ENCODE measurements at regions not wholly inside any gene's neighbourhood (a gene's known extent, or its start where the extent isn't known, plus 50 kb on each side); places are given as distances from the start of the nearest gene placed in this dataset.
"Not testable (repeated sequence)": the region's sequence is repeated elsewhere in the genome, so short reads cannot be mapped to it uniquely, and the experiment has no call there.

DNA sequence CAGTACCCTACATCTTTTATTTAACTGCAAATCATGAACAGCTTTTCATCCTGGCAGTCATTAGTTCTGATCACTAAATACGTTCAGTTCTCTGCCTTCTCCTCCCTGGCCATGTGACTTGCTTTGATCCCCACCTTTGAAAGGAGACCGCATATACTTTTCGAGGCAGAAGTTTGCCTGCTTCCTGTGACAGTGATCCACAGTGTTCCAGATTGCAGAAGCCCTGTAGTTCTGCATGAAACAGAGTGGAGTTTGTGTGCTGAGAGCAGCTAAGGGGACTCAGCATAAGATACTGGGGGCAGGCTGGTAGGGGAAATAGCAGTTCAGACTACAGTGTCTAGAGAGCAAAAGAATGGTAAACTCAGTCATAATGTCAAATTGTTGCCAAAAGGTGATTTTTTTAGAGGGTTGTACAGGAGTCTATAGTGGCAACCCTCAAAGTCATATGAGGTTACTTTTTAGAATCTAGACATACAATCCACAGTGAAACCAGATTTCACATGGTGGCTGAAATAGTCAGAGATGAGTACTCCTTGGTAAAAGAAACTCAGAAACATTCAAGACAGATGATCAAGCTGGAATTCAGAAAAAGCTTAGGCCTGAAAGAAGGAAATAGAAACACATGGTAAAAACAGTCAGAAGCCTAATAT is 1800.4 kb upstream of the CELF4 start:
- no peak for DNase-seq

DNA sequence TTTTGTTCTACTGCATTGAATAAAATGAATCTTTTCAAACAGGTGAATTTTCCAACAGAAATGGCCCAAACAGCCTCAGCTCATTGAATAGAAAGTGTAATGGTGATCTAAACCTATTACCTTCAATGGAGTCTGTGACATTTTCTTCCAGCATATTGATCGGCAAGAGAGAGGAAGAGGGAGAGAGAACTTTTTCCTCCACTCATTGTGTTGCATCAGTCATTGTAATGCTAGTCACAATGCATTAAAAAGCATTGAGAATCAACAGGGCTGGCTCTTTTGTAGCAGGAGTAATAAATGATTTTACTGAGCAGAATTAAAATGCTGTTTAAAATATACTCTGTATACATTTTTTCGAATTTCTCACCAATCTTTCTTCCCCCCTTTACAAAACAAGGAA is 1794.5 kb upstream of the CELF4 start:
- DNase-seq, result no peak

DNA sequence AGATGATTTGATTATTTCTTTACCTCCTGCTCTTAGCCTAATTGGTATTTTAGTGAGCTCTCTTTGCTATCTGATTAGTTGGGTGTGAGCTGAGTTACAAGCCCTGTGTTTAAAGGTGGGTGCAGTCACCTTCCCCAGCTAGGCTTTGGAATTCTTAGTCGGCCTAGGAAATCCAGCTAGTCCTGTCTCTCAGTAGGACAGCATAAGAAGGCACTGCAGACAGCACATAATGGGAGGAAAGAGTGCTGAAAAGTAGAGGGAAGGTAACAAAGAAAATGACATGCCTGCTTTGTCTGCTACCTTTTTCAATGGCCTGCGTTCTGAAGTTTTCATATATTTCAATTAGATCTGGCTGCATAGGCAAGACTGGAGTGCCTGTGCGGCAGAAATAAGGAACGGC is 1794.0 kb upstream of the CELF4 start:
- no peak for DNase-seq

DNA sequence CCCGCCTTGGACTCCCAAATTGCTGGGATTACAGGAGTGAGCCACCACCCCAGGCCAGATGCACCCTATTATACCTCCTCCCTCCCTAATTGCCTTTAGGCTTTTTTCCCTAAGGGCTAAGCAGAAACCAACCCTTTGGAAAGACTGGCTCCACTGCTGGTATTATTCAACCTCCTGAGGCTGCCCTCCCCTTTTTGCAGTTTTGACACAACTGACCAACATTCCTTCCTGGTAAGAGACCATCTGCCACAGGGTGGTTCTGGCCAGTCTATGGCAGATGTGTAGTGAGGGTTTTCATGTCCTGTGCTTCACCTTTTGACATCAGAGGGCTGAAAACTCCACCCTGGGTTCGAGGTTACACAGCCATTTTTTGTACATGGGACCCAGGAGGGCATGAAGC is 1785.3 kb upstream of the CELF4 start:
- no peak for DNase-seq

DNA sequence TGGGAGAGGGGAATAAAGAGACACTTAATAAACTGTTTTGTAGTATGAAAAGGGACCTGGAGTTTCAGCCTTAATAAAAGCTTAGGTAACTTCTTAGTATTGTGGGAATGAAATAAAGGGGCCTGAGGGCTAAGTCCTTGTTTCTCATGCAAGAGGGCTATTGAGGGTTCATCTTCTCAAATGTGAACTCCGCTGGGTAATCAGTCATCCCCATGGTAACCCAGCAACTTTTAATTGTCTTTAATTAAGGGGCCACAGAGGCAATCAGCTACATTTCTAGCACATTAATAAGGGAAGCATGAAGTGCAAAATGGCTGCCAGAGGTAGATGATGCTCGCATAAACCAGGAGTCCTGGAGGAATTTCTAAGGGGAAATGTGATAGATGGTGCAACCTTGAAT is 1784.2 kb upstream of the CELF4 start:
- no peak for DNase-seq

DNA sequence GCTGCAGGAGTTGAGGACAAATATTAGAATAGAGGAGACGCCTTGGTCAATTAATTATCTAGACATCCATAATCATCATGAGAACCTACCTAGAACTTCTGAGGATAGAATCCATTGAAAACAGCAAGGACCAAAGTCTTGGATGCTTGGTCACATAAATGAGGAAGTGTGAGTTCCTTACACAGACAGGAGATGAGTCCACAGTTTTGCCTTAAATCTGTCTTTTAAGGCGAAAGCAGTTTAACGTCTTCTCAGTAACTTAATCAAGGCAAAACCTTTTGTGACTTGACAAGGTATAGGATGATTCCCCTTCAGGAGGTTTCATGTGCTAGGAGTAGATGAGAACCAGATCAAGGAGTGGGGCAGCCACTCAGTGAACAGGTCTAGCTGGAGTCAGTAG is 1783.2 kb upstream of the CELF4 start:
- no peak for DNase-seq

DNA sequence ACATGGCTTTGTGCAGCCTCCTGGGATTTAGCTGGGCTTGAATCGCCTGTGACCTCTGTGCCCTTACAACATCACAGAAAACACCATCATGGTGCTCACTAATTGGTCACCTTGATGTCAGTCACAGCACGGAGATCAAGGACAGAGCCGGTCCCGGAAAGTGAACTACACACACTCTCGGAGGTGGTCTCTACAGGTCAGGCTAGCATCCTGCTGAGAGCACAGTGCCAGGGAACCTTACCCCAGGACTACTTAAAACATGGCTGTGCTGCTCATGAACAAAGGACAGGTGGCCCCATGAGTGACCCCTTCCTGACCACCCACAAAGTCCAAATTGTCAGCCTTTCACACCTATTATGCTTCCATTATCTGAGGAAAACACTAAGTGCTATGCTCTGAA is 1782.1 kb upstream of the CELF4 start:
- DNase-seq, result no peak

DNA sequence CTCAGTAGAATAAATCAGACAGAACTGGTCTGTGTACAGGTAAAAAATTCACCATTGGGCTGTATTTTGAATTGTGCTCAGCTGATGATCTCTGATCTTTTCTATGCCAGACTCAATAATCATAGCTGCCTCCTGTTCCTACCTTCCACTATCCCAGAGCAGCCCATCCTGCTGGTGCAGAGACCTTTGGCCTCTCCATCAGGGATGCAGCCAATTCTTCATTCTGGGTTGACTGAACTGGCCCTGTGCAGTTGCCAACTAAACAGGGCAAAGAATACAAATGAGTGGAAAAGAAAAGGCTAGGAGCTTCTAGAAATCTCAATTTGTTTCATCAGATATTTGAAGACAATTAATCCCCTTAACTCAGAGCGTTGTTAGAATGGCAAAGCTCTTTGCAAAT is 1781.3 kb upstream of the CELF4 start:
- DNase-seq, result no peak

DNA sequence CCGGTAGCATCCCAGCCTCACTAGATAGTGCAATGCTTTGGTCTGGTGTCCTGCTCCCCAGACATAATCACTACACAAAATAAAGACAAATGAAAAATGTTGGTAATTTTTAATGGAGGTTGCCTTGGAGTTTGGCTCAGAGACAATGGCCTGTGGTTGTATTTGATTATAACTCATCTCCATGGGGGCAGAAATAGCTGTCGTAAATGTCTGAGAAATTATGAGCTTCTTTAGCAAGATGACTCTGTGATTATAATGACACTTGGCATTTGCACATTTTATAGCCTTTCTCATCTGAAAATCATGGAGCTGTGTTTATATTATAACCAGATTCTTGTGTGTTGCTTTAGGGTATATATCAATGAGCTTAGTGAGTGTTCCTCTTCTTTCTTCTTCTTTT is 1779.7 kb upstream of the CELF4 start:
- no peak for DNase-seq

DNA sequence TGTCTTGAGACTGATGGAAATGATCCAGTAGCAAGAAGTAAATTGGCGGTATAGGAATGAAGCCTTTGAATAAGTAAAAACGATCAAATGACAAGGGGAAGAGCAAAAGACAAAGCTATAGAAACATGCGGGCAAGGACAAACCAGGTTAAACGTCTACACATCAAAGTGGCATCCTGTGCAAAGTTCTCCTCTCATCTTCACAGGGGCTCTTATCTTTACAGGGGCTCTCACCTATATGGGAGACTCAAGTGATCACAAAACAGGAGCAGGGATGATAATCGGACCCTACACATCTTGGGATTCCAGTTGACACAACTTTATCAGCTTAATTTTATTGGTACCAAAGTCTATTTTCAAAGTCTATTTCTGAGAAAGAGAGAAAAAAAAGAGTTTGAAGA is 1778.9 kb upstream of the CELF4 start:
- DNase-seq, result no peak

DNA sequence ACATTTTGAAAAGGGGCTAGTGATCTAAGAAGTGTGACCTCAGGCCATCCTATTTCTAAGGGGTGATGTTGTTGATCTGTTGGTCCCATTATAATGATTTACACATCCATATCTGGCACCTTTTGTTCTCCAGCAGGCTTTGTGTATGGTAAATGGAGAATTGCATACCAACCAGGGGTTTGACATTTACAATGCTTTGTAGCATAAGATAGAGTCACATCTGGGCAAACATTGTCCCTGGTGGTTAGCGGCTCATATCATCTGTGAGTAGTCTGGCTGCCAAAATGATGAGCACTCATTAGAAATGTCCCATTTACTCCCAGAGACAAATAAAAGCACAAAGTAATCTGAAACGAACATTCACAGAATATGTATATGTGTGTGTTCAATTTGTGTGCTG is 1775.5 kb upstream of the CELF4 start:
- no peak for DNase-seq

DNA sequence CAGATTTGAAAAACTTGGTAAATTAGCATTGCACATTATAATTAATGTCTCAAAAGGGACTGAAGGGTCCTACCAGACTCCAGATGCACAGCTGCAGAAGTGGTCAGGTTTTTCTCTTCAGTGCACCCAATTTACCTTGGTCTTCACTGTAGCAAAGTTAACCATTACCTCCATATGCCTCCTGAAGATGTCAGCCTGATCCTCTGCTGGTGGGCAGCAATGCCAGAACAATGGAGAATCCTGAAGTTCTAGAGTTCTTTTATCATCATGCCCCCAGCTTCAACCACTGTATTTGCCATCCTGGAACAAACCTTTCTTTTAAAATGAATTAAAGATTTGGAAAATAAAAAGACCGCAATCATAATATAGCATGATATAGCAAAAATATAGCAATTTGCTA is 1774.8 kb upstream of the CELF4 start:
- DNase-seq, result no peak

DNA sequence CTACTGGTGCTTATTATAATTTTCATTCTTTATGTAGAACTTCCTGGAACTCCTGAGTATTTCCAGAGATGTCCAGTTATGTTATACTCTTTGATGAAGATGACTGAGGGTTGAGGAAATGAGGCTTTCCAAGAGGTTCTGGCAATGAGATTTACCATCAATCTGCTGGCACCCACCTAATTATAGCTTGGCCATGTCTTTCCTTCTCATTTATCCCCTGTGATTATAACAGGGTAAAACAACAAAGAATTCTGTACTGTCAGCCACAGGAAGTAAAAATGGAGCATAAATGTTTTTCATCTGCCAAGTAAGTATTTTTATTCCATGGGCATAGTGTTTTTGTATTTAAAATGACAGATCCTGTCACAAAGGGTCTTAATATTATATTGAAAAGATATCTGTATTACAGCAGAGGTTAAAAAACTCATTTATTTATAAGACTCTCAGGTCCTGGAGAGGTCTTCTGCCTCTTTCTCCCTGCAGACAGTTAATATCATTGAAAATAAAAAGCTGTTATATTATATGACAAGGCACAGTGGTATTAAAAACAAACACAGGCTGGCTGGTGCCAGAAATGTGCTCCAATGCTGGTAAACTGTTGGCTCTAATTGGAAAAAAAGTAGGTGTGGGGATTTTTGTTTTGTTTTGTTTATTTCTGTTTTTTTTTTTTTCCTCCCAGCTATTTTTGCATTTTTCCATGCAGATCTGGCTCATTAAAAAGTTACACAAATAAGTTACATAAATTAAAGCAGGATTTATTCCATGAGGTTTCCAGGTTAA is 1764.1 kb upstream of the CELF4 start:
- DNase-seq, result no peak

DNA sequence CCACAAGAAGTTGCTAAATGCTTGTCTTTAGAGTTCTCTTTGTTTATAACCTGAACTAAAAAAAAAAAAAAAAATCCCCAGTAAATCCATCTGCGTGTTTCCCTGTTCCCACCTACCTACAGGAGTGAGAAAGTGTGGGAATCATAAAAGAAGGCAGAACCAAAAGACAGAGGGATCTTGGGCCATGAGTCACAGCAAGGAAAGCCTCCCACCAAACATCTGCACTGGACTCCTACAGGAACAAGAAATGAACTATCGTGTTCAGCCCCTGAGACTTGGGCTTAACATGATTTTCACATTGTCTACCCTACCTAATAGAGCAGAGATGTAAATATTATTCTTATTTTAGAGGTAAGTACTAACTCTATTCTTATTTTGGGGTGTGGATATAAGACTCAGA is 1761.2 kb upstream of the CELF4 start:
- DNase-seq, result no peak

DNA sequence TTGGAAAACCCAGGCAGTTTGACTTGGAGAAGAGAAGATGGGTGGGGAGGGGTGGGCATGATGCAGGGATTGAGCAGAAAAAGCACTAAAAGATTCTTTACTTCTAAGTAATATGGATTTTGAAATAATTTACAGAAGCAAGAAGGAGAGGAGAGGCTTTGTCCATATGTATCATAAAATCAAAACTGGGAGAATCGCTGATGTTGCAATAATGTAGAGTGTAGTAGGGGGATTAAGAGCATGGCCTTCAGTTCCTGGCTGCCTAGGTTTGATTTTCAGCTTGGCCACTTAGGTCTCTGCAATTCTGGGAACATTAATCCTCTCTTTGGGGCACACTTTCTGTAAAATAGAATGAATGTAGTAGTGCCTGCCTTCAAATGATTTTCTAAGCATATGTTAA is 1760.4 kb upstream of the CELF4 start:
- no peak for DNase-seq

DNA sequence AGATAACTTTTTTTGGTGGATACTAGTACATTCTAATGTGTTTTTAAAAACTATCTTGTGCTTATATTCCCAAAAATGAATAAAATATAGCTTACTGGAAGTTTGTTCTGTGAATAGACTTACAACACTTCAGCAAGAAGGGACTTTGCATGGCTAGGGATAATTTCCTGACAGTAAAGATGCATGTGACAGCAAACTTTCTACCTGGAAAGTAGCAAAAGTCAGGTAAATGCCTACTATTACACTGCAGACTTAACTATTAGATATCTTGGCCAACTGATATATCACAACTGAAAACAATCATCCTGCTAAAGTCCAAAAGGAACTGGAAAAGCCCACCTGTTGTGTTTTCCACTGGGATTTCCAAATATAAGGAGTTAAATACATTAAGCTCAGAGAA is 1753.5 kb upstream of the CELF4 start:
- no peak for DNase-seq

DNA sequence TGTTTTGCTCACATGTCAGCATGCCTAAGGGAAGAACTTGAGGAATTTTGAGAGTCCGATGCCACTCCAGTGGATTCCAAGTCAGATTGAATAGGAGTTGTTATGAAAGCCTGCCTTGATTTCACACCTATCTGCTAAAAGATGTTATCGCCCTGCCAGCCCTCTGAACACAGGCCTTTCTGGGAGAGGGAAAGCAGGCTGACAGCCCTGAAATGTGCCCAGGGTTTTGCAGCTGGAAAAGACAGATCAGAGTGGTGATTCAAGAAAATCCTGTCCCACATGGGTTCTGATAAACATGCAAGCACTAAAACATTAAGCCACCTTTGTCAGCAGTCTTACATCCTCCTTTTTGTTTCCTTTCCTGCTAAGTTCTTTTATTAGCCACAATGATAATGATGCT is 1752.9 kb upstream of the CELF4 start:
- no peak for DNase-seq

DNA sequence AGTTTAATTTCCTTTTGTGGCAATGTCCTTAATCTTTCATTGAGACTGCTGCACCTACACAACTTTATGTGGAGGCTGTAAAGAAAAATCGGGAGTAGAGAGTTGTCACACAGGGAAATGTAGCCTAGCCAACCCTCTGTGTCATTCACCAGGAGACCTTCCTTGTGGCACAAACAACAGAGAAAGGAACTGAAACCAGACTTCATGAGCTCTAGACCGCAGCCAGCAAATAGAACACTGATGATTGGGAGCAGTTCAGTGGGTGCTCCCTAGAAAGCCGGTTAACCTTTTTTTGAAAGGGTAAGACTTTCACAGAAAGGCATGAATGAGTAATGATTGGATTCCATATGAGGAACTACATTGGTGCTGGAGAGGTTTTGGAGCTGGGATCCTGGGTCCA is 1752.4 kb upstream of the CELF4 start:
- no peak for DNase-seq

DNA sequence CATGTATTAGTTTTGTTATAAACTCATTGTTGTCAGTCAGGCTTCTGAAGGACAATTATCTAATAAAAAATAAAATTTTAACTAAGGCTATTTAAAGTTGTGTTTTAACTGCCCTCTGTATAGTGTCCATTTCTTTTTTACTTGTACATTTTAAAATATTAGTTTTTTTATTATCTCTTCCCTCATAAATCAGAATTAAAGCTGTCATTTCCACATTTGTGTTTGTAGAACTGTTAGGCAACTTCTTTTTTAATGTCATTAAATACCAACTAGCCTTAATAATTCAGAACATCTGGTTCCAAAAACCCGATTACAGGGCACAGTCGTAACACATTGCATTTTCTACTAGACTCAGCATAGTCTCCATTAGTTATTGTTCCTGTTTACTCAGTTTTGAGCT is 1749.0 kb upstream of the CELF4 start:
- DNase-seq, result no peak

DNA sequence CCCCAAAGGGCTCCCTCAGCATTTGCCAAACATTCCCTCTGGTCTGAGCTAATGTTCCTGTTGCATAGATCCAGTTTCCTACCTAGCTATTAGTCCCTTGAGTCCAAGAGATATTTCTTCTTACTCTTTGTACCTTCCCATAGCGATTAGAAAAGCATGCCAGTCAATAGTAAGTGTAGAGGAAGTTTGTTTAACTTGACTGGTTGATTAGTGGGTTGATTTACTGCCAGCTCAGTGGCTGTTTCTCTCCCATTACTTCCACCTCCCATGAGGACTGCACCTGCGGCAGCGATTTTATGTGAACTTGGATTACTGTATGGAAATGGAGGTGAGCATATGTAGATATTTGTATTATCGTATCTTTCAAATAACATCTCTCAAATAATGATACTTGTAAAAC is 1748.4 kb upstream of the CELF4 start:
- DNase-seq, result peak; percentile 98

DNA sequence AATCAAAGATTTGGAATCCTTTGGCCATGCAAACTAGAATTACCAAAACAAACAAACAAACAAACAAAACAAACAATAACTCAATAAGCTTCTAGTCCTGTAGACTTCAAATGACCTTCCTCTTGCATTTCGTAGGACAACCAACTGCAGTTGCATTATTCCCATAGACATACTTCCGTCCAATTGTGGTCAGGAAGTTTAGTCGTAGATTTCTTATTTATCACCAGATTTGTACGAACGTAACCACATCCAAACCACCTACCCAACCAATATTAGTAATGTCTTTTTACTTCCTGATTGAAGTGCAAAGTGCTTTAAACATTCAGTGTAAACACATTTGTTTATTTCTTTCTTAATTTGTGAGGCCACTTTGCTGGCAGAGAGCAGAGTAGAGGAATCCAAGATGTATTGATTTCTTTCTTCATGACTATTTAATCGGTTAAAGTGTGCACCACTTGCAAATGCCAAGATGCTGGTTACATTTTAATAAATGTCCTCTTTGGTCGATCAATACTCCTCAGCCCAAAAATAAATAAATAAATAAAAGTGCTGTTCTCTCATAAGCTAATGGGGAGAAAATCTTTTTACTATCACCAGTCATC is 1745.6 kb upstream of the CELF4 start:
- no peak for DNase-seq

DNA sequence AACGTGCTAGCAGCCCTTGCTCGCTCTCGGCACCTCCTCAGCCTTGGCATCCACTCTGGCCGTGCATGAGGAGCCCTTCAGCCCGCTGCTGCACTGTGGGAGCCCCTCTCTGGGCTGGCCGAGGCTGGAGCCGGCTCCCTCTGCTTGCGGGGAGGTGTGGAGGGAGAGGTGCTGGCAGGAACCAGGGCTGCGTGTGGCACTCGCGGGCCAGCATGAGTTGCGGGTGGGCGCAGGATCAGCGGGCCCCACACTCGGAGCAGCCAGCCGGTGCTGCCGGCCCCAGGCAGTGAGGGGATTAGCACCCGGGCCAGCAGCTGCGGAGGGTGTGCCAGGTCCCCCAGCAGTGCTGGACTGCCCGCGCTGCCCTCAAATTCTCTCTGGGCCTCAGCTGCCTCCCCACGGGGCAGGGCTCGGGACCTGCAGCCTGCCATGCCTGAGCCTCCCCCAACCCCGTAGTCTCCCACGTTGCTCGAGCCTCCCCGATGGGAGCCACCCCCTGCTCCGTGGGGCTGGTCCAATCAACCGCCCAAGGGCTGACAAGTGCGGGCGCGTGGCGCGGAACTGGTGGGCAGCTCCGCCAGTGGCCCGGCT is 1743.4 kb upstream of the CELF4 start:
- DNase-seq, result not testable (repeated sequence)

DNA sequence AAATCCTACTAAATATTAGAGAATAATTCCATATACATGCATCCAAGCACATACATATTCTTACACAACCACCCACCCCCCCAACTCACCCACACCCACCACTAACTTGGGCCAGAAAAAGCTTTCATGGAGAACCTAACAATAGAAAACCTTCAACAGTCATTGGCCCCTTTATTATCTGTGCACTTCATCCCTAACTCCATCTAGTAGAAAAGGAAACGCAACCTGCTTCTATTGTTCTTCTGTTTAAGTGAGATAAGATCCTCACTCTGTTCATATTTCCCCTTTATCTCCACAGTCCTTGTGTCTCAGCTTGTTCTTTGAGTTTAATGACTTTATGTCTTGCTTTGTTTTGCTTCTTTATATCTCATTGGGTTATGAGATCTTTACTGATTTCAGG is 1740.2 kb upstream of the CELF4 start:
- DNase-seq, result no peak

DNA sequence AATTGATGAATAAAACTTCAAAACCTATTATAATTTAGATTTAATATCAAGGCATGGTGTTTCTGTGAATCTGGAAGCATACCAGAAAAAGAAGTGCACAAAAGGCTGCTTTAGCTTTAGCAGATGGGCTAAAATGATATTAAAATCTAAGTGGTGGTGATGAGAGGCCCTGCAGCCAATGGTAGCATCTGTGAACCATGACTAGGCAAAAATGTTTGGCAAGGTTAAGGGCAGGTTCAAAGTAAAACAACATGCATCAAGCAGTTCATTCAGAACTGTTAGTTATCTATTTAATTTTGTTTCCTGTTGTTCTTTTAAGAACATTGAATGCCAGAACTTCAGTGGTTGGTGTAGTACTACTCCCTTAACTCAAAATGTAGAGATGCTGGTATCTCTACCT is 1736.9 kb upstream of the CELF4 start:
- no peak for DNase-seq

Measured in NCI-H1105 treated with DMSO at 0.1 percent for 48 hours (cell line).